OCI-LY3 (cell line): ENCODE measurements at regions not wholly inside any gene's neighbourhood (a gene's known extent, or its start where the extent isn't known, plus 50 kb on each side); places are given as distances from the start of the nearest gene placed in this dataset.

Source experiments
- EZH2phosphoT487 ChIP-seq: fragments of 200-600 bp; shearing (Covaris generic); IDR thresholded peaks from 2 replicates; pipeline ENCODE4 v1.6.1; 2018; ENCODE audit warnings: antibody characterized with exemption, mixed run types, low read depth
- TF ChIP-seq, protein P1 (sequence below): fragments of 200-600, 300-600 bp; sonication (generic); IDR thresholded peaks from 2 replicates; pipeline ENCODE4 v1.5.1; 2014; ENCODE audit warnings: antibody characterized with exemption, low read length, low read depth

GRCh38 chr18:43785158-43785557 lies 507.9 kb upstream of the SYT4 start:
- TF ChIP-seq, protein P1, sequence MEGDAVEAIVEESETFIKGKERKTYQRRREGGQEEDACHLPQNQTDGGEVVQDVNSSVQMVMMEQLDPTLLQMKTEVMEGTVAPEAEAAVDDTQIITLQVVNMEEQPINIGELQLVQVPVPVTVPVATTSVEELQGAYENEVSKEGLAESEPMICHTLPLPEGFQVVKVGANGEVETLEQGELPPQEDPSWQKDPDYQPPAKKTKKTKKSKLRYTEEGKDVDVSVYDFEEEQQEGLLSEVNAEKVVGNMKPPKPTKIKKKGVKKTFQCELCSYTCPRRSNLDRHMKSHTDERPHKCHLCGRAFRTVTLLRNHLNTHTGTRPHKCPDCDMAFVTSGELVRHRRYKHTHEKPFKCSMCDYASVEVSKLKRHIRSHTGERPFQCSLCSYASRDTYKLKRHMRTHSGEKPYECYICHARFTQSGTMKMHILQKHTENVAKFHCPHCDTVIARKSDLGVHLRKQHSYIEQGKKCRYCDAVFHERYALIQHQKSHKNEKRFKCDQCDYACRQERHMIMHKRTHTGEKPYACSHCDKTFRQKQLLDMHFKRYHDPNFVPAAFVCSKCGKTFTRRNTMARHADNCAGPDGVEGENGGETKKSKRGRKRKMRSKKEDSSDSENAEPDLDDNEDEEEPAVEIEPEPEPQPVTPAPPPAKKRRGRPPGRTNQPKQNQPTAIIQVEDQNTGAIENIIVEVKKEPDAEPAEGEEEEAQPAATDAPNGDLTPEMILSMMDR: no peak
- TF ChIP-seq EZH2phosphoT487: no peak
